Ascending aorta (tissue), 2 donors: ENCODE measurements at regions not wholly inside any gene's neighbourhood (a gene's known extent, or its start where the extent isn't known, plus 50 kb on each side); places are given as distances from the start of the nearest gene placed in this dataset.
"Not testable (repeated sequence)": the region's sequence is repeated elsewhere in the genome, so short reads cannot be mapped to it uniquely, and the experiment has no call there.

Source experiments
- DNase-seq, 2 donors: peaks; one replicate each; pipeline ENCODE4 v3.0.0-alpha.2; 2019; ENCODE audit warnings: low spot score in 2 of 2
- H3K27ac ChIP-seq, 2 donors: fragments of 200-600 bp; sonication (generic); one replicate each; pipeline ENCODE4 v1.5.1; 2016 to 2017; ENCODE audit warnings: mild to moderate bottlenecking in 1 of 2
- H3K27me3 ChIP-seq: fragments of 200-600 bp; sonication (generic); one replicate; pipeline ENCODE4 v1.5.1; 2017
- H3K36me3 ChIP-seq, 2 donors: fragments of 200-600 bp; sonication (generic); one replicate each; pipeline ENCODE4 v1.5.1; 2016
- H3K4me1 ChIP-seq, 2 donors: fragments of 200-600 bp; sonication (generic); one replicate each; pipeline ENCODE4 v1.5.1; 2016 to 2017; ENCODE audit warnings: mild to moderate bottlenecking in 1 of 2
- H3K4me3 ChIP-seq, 2 donors: fragments of 200-600 bp; sonication (generic); one replicate each; pipeline ENCODE4 v1.5.1; 2016 to 2017; ENCODE audit warnings: mild to moderate bottlenecking in 1 of 2
- H3K9me3 ChIP-seq, 2 donors: fragments of 200-600 bp; sonication (generic); one replicate each; pipeline ENCODE4 v1.5.1; 2016
- intact Hi-C: fragments of 100-400 bp; cut with DNase I; formaldehyde crosslinking; loops from one replicate; pipeline ENCODE4 v1.15.1; 2023
- TF ChIP-seq, protein P1 (sequence below), 3 experiments: fragments of 200-600 bp in 2 of 3; fragments of 450-650 bp in 1 of 3; sonication (generic) in 2 of 3; IDR thresholded peaks; one replicate each; pipeline ENCODE4 v1.5.1; 2016 to 2019; ENCODE audit warnings: antibody characterized with exemption in 3 of 3, mild to moderate bottlenecking in 1 of 3, moderate library complexity in 1 of 3

- no peak overlapping the region for H3K4me3 ChIP-seq
- no peak overlapping the region for H3K27ac ChIP-seq
- intact Hi-C loops, result no loop called here
- no peaks in the 10 kb centered on the region for H3K9me3 ChIP-seq
- H3K36me3 ChIP-seq, result no peaks in the 10 kb centered on the region
- TF ChIP-seq, protein P1, sequence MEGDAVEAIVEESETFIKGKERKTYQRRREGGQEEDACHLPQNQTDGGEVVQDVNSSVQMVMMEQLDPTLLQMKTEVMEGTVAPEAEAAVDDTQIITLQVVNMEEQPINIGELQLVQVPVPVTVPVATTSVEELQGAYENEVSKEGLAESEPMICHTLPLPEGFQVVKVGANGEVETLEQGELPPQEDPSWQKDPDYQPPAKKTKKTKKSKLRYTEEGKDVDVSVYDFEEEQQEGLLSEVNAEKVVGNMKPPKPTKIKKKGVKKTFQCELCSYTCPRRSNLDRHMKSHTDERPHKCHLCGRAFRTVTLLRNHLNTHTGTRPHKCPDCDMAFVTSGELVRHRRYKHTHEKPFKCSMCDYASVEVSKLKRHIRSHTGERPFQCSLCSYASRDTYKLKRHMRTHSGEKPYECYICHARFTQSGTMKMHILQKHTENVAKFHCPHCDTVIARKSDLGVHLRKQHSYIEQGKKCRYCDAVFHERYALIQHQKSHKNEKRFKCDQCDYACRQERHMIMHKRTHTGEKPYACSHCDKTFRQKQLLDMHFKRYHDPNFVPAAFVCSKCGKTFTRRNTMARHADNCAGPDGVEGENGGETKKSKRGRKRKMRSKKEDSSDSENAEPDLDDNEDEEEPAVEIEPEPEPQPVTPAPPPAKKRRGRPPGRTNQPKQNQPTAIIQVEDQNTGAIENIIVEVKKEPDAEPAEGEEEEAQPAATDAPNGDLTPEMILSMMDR (IDR thresholded peaks at IDR 0.05), result no peak
- H3K4me1 ChIP-seq, result no peaks in the 10 kb centered on the region
- no peaks in the 10 kb centered on the region for H3K27me3 ChIP-seq
- no peak for DNase-seq
Observed at GRCh38 chr5:117379521-117379920, 804.9 kb upstream of the SEMA6A start.

- no peak overlapping the region for H3K27ac ChIP-seq
- TF ChIP-seq, protein P1 (IDR thresholded peaks at IDR 0.05), result no peak
- no peaks in the 10 kb centered on the region for H3K27me3 ChIP-seq
- H3K4me3 ChIP-seq, result no peak overlapping the region
- DNase-seq, result no peak
- H3K9me3 ChIP-seq, result no peaks in the 10 kb centered on the region
- intact Hi-C loops, result no loop called here
- no peaks in the 10 kb centered on the region for H3K4me1 ChIP-seq
- no peaks in the 10 kb centered on the region for H3K36me3 ChIP-seq
Observed at GRCh38 chr5:117376748-117377147, 802.1 kb upstream of the SEMA6A start.

DNA sequence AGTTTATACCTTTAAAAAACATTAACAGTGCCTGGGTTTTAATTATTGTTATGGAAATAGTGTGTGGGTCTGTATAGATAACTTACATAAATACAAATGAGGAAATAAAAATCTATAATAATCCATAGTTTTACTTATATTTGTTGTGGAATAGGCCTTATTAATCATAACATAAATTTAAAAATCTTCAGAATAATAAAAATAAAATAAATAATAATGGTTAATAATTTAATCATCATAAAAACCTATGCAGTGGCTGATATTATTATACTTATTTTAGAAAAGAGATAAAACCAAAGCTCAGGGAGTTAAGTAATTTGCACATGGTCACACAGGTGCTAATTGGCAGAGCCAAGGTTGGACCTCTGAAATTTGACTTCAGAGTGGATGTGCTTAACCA is 785.3 kb upstream of the SEMA6A start:
- H3K4me3 ChIP-seq, result no peak overlapping the region
- H3K4me1 ChIP-seq, result no peaks in the 10 kb centered on the region
- no peaks in the 10 kb centered on the region for H3K27me3 ChIP-seq
- no peak for DNase-seq
- H3K27ac ChIP-seq, result no peak overlapping the region
- TF ChIP-seq, protein P1 (IDR thresholded peaks at IDR 0.05), result no peak
- no peaks in the 10 kb centered on the region for H3K36me3 ChIP-seq
- intact Hi-C loops, result no loop called here
- no peaks in the 10 kb centered on the region for H3K9me3 ChIP-seq

- no peak overlapping the region for H3K27ac ChIP-seq
- H3K36me3 ChIP-seq, result no peaks in the 10 kb centered on the region
- no peaks in the 10 kb centered on the region for H3K9me3 ChIP-seq
- intact Hi-C loops, result no loop called here
- TF ChIP-seq, protein P1 (IDR thresholded peaks at IDR 0.05), result no peak
- DNase-seq, result no peak
- no peaks in the 10 kb centered on the region for H3K4me1 ChIP-seq
- H3K4me3 ChIP-seq, result no peak overlapping the region
- H3K27me3 ChIP-seq, result no peaks in the 10 kb centered on the region
Observed at GRCh38 chr5:117357886-117358285, 783.3 kb upstream of the SEMA6A start.

DNA sequence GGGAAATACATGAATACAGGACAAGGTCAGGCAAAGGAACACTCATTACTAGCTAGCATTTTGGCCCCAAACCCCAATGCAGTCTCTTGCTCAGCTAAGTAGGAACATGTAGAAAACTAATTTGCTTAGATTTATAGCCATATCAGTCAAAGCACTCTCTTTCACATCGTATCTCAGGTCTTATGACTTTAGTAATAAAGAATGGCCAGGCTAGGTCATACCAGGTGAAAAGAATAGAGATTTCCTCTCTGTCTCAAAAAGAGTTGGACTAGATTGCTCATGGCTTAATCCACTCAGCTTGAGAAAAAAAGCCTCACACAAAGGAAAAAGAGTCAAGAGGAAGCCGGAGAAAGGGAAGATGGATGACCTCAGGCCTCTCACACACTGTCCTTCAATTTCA is 772.7 kb upstream of the SEMA6A start:
- Histone ChIP-seq H3K4me1 (no peaks in the 10 kb centered on the region), H3K4me3 (no peak overlapping the region), H3K9me3 (no peaks in the 10 kb centered on the region), H3K36me3 (no peaks in the 10 kb centered on the region), H3K27ac (no peak overlapping the region), H3K27me3 (no peaks in the 10 kb centered on the region)
- intact Hi-C loops, result no loop called here
- no peak for DNase-seq
- TF ChIP-seq, protein P1 (IDR thresholded peaks at IDR 0.05), result no peak

GRCh38 chr5:117343726-117344125 is 769.1 kb upstream of the SEMA6A start:
- H3K27ac ChIP-seq, H3K27me3 ChIP-seq, intact Hi-C loops, H3K36me3 ChIP-seq, H3K4me1 ChIP-seq, DNase-seq, H3K9me3 ChIP-seq, H3K4me3 ChIP-seq: not testable (repeated sequence)
